GM23248 (cell line): ENCODE measurements at regions not wholly inside any gene's neighbourhood (a gene's known extent, or its start where the extent isn't known, plus 50 kb on each side); places are given as distances from the start of the nearest gene placed in this dataset.

Experiments used
- EZH2 ChIP-seq: fragments of 200-600 bp; sonication (generic); IDR thresholded peaks from 2 replicates; pipeline ENCODE4 v1.6.1; 2018; ENCODE audit warnings: antibody characterized with exemption, mild to moderate bottlenecking; ENCODE audit not compliant: insufficient read depth, poor library complexity, severe bottlenecking
- EZH2phosphoT487 ChIP-seq: fragments of 200-600 bp; sonication (generic); IDR thresholded peaks from 2 replicates; pipeline ENCODE4 v1.6.1; 2018; ENCODE audit warnings: antibody characterized with exemption, moderate library complexity, mild to moderate bottlenecking, low read depth; ENCODE audit not compliant: insufficient read depth

DNA sequence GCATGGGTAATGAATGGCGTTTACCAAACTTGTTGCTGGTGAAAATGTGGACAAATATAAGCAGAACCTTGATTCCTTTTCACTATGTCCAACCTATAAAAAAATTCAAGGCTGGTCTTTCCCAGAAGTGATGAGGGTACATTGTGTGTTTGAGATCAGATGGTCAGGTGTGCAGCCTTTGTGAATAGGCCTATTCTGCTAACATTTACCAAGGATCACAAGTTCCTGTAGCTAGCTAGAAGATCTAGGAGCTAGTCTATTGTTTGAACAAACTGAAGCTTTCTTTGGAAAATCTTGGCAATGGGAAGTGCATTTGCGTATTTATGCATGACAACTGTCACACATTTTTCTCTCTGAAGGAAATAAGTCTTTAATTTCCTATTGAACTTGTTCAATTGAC, 489.6 kb downstream of the KLF5 start:
- TF ChIP-seq EZH2 (no peak), EZH2phosphoT487 (no peak)
